HepG2 (cell line): ENCODE measurements at regions not wholly inside any gene's neighbourhood (a gene's known extent, or its start where the extent isn't known, plus 50 kb on each side); places are given as distances from the start of the nearest gene placed in this dataset.

Experiments used
- ATAC-seq: fragments of 200-7000 bp; cut with Tn5 transposase; 3 replicates; pipeline ENCODE4 v1.9.1; 2020; ENCODE audit warnings: mild to moderate bottlenecking, moderate library complexity
- BruUV-seq: library from RNA; stranded (reverse); fragments of 400-500 nt; replicated peaks from 2 replicates; lab custom pipeline; 2021; lab: Mats Ljungman, UMichigan
- CTCF ChIA-PET: fragments of 300-600 bp; formaldehyde crosslinking; extraction: SDS; loops from one replicate; lab custom pipeline; 2021; ENCODE audit warnings: low total read pairs, inconsistent platforms, low intra/inter-chr PET ratio; lab: Yijun Ruan, JAX
- POLR2A ChIA-PET: fragments of 350-600 bp; sonication (Branson Sonifier 250); formaldehyde crosslinking; loops from one replicate; lab custom pipeline; 2020; ENCODE audit warnings: antibody characterized with exemption, inconsistent platforms; lab: Yijun Ruan, JAX
- DNase-seq: peaks from one replicate; pipeline ENCODE4 v3.0.0-alpha.2; 2015; ENCODE audit warnings: low spot score
- FAIRE-seq: peaks from 3 replicates; lab custom pipeline; 2011; peaks lifted over from hg19 to GRCh38; lab: Jason Lieb, UNC
- H2AFZ ChIP-seq: one replicate; pipeline ENCODE4 v1.6.1; 2011; ENCODE audit warnings: low read length, inconsistent platforms
- H3K27ac ChIP-seq: fragments of 300-600 bp; 3 replicates; pipeline ENCODE4 v1.8.0; 2011; ENCODE audit warnings: mixed run types, mild to moderate bottlenecking, mixed read lengths, low read length, inconsistent platforms; ENCODE audit not compliant: insufficient read depth; ENCODE audit errors: extremely low read length
- H3K27me3 ChIP-seq, 2 experiments: fragments of 200-600 bp in 1 of 2; 2 replicates in 1 of 2; 3 replicates in 1 of 2; pipeline versions ENCODE4 v1.6.0 to v1.8.0; 2011; ENCODE audit warnings: low read length in 2 of 2, mild to moderate bottlenecking in 2 of 2, moderate library complexity in 2 of 2, inconsistent platforms in 1 of 2; ENCODE audit not compliant: insufficient read depth in 2 of 2, control insufficient read depth in 1 of 2
- H3K36me3 ChIP-seq, 2 experiments: fragments of 200-600 bp in 1 of 2; replicated peaks in 1 of 2; 2 replicates in 1 of 2; 3 replicates in 1 of 2; pipeline versions ENCODE4 v1.5.1 to v1.8.0; 2011; ENCODE audit warnings: low read length in 2 of 2, inconsistent platforms in 1 of 2; ENCODE audit not compliant: insufficient read depth in 2 of 2, control insufficient read depth in 1 of 2
- H3K4me1 ChIP-seq: 2 replicates; pipeline ENCODE4 v1.5.1; 2012; ENCODE audit warnings: low read length, inconsistent platforms; ENCODE audit not compliant: insufficient read depth
- H3K4me2 ChIP-seq: 2 replicates; pipeline ENCODE4 v1.6.0; 2011; ENCODE audit warnings: low read depth, low read length, inconsistent platforms
- H3K4me3 ChIP-seq, 3 experiments: fragments of 200-600 bp in 1 of 3; sonication (generic), shearing (Covaris generic) in 1 of 3; replicated peaks in 1 of 3; 2 replicates each; pipeline ENCODE4 v1.5.1; 2011 to 2016; ENCODE audit warnings: low read length in 3 of 3, inconsistent platforms in 2 of 3, low read depth in 2 of 3, mild to moderate bottlenecking in 2 of 3, control low read depth in 1 of 3, mixed read lengths in 1 of 3; ENCODE audit not compliant: insufficient read depth in 1 of 3
- H3K79me2 ChIP-seq: one replicate; pipeline ENCODE4 v1.6.1; 2011; ENCODE audit warnings: low read length, inconsistent platforms; ENCODE audit not compliant: insufficient read depth
- H3K9ac ChIP-seq: 2 replicates; pipeline ENCODE4 v1.6.0; 2011; ENCODE audit warnings: mild to moderate bottlenecking, low read depth, low read length, inconsistent platforms; ENCODE audit not compliant: insufficient read depth
- H3K9me3 ChIP-seq: 2 replicates; pipeline ENCODE4 v1.5.1; 2012; ENCODE audit warnings: mild to moderate bottlenecking, low read length
- H4K20me1 ChIP-seq: 2 replicates; pipeline ENCODE4 v1.6.0; 2011; ENCODE audit warnings: inconsistent platforms, mild to moderate bottlenecking, low read length, moderate library complexity; ENCODE audit not compliant: insufficient read depth
- CEBPB ChIP-seq: IDR thresholded peaks from 2 replicates; pipeline ENCODE4 v1.6.1; 2011; ENCODE audit warnings: low read depth, low read length, improper control_type of control experiment, borderline replicate concordance
- HNRNPLL ChIP-seq: fragments of 200-400 bp; formaldehyde crosslinking; IDR thresholded peaks from 2 replicates; pipeline ENCODE4 v1.6.1; 2017; ENCODE audit warnings: mild to moderate bottlenecking, low read depth, low read length; ENCODE audit not compliant: poor library complexity, severe bottlenecking
- NAIF1 ChIP-seq: sonication (generic); formaldehyde crosslinking; IDR thresholded peaks from 2 replicates; pipeline ENCODE4 v1.5.0; 2020; ENCODE audit warnings: mild to moderate bottlenecking, missing genetic modification reagents, borderline replicate concordance
- SP5 ChIP-seq: IDR thresholded peaks from 2 replicates; pipeline ENCODE4 v1.6.1; 2016; ENCODE audit warnings: low read depth, borderline replicate concordance
- TCF7 ChIP-seq: sonication (generic); IDR thresholded peaks from 2 replicates; pipeline ENCODE4 v1.6.1; 2016; ENCODE audit warnings: antibody characterized with exemption, low read depth
- ZBTB34 ChIP-seq: sonication (generic); formaldehyde crosslinking; IDR thresholded peaks from 2 replicates; pipeline ENCODE4 v1.8.0; 2022; ENCODE audit warnings: mild to moderate bottlenecking, missing genetic modification reagents
- ZNF724P ChIP-seq: sonication (generic); formaldehyde crosslinking; IDR thresholded peaks from 2 replicates; pipeline ENCODE4 v1.8.0; 2022; ENCODE audit warnings: missing genetic modification reagents, borderline replicate concordance
- WGBS: methylation state at CpG from one replicate; pipeline ENCODE4 v1.1.6; 2017; ENCODE audit warnings: low lambda C conversion rate; 5-methylcytosine and 5-hydroxymethylcytosine counted together
- in situ Hi-C: cut with HindIII; loops from 2 replicates; pipeline ENCODE4 v1.10.0; 2017; ENCODE audit warnings: low pct_unique_long_range_greater_than_20kb; ENCODE audit not compliant: extremely low pct_ligation_motif_present
- intact Hi-C: fragments of 100-400 bp; cut with micrococcal nuclease; formaldehyde crosslinking; loops from one replicate; pipeline ENCODE4 v1.10.0; 2022; ENCODE audit not compliant: unreplicated experiment
- TF ChIP-seq, protein P1 (sequence below): IDR thresholded peaks from 2 replicates; pipeline ENCODE4 v1.6.1; 2016; ENCODE audit warnings: low read depth, missing genetic modification reagents, missing compliant biosample characterization
- TF ChIP-seq, protein P2 (sequence below): sonication (generic); formaldehyde crosslinking; IDR thresholded peaks from 2 replicates; pipeline ENCODE4 v1.4.0; 2020; ENCODE audit warnings: missing genetic modification reagents, low read depth, mild to moderate bottlenecking, borderline replicate concordance

DNA sequence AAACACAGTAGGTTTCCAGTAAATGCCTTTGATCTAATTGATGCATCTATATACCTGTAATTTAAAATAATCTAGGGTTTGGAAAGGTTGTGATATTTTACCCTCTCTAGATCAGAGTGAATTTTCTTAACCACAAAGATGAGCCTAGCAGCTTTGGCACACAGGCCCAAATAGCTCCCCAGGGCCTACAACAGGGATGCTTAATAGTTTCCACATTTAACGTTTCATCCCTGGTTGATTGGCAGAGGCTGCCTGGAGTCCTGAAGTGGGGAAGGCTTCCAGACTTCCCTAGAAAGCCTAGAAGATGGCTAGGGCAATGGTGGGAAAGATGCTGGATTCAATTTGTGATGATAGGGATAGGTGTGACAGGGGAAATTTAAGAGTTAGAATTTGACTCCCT, 206.6 kb downstream of the NSG2 start:
- Histone ChIP-seq H3K4me2 (no peak overlapping the region), H3K4me3 (no peak overlapping the region), H3K9ac (no peak overlapping the region)
- 0% methylated on average over 1 of the region's 1 CpG for WGBS
- TF ChIP-seq HNRNPLL (no peak), TCF7 (no peak)
- TF ChIP-seq, all 625 proteins: peak for 0
- DNase-seq (no peak), ATAC-seq (no peak), FAIRE-seq (no peak)
- in situ Hi-C loops (no loop called here), intact Hi-C loops (no loop called here)
- ChIA-PET CTCF (no interaction called here), POLR2A (no interaction called here)
- no peaks in the 10 kb centered on the region for H3K36me3 ChIP-seq
- H3K79me2 ChIP-seq: no peaks in the 10 kb centered on the region
- H4K20me1 ChIP-seq: no peaks in the 10 kb centered on the region
- H3K27me3 ChIP-seq: peaks cover 2% of the 10 kb centered on the region in 2 experiments; a peak in 3 of 5 replicates
- H3K9me3 ChIP-seq: 0 out of 2 replicates have a peak, but pooled peaks cover 3% of the 10 kb centered on the region
- H3K27ac ChIP-seq: no peak overlapping the region
- H2AFZ ChIP-seq: no peak overlapping the region
- no peaks in the 10 kb centered on the region for H3K4me1 ChIP-seq
- BruUV-seq: no TSS peak

DNA sequence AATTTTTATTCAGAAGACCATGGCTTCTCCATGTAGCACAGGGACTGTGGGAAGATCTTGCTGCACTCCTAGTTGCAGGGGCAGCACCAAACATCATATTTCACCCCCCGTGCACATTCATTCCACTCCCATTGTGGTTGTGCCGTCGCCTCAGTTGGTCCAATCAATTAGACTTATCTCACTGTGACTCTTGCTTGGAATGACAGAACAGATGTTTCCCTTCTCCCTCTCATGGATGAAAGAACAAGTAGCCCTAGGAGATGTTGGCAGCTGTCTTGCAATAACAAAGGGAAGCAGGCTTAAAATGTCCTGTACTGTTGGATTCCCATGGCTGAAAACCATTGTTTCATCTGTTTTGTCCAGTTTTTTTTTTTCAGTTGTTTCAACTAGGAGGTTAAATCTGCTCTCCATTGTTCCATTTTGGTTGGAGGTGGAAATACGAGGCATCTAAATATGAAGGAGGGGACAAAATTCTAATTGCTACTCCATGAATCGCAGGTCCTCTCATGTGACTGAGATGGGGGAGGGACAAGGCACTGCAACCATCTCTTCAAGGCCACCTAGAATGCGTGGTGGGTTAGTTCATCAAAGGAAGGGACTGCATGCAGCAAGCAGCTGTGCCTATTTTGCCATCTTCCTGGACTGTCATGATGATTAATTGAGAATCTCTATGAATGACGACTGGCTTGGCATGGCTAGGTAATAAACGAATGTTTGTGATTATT, 214.4 kb downstream of the NSG2 start:
- Histone ChIP-seq H3K9ac (no peak overlapping the region), H3K4me2 (no peak overlapping the region), H2AFZ (no peak overlapping the region), H3K27me3 (no peaks in the 10 kb centered on the region), H3K27ac (no peak overlapping the region), H3K36me3 (no peaks in the 10 kb centered on the region), H3K79me2 (no peaks in the 10 kb centered on the region), H3K4me1 (no peaks in the 10 kb centered on the region), H3K9me3 (0 out of 2 replicates have a peak, but pooled peaks cover 3% of the 10 kb centered on the region), H3K4me3 (no peak overlapping the region), H4K20me1 (no peaks in the 10 kb centered on the region)
- FAIRE-seq (no peak), ATAC-seq (no peak), DNase-seq (no peak)
- no TSS peak for BruUV-seq
- POLR2A ChIA-PET: no interaction called here
- intact Hi-C loops: no loop called here
- 2% methylated on average over 8 of the region's 8 CpGs for WGBS
- in situ Hi-C loops: no loop called here
- CTCF ChIA-PET: no interaction called here
- TF ChIP-seq ZBTB34 (no peak), NAIF1 (CRISPR knock-in tag) (no peak), CEBPB (no peak), SP5 (CRISPR knock-in tag) (no peak), ZNF724P (CRISPR knock-in tag) (no peak)
- TF ChIP-seq, protein P1, sequence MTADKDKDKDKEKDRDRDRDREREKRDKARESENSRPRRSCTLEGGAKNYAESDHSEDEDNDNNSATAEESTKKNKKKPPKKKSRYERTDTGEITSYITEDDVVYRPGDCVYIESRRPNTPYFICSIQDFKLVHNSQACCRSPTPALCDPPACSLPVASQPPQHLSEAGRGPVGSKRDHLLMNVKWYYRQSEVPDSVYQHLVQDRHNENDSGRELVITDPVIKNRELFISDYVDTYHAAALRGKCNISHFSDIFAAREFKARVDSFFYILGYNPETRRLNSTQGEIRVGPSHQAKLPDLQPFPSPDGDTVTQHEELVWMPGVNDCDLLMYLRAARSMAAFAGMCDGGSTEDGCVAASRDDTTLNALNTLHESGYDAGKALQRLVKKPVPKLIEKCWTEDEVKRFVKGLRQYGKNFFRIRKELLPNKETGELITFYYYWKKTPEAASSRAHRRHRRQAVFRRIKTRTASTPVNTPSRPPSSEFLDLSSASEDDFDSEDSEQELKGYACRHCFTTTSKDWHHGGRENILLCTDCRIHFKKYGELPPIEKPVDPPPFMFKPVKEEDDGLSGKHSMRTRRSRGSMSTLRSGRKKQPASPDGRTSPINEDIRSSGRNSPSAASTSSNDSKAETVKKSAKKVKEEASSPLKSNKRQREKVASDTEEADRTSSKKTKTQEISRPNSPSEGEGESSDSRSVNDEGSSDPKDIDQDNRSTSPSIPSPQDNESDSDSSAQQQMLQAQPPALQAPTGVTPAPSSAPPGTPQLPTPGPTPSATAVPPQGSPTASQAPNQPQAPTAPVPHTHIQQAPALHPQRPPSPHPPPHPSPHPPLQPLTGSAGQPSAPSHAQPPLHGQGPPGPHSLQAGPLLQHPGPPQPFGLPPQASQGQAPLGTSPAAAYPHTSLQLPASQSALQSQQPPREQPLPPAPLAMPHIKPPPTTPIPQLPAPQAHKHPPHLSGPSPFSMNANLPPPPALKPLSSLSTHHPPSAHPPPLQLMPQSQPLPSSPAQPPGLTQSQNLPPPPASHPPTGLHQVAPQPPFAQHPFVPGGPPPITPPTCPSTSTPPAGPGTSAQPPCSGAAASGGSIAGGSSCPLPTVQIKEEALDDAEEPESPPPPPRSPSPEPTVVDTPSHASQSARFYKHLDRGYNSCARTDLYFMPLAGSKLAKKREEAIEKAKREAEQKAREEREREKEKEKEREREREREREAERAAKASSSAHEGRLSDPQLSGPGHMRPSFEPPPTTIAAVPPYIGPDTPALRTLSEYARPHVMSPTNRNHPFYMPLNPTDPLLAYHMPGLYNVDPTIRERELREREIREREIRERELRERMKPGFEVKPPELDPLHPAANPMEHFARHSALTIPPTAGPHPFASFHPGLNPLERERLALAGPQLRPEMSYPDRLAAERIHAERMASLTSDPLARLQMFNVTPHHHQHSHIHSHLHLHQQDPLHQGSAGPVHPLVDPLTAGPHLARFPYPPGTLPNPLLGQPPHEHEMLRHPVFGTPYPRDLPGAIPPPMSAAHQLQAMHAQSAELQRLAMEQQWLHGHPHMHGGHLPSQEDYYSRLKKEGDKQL (CRISPR knock-in tag): no peak
- TF ChIP-seq, protein P2, sequence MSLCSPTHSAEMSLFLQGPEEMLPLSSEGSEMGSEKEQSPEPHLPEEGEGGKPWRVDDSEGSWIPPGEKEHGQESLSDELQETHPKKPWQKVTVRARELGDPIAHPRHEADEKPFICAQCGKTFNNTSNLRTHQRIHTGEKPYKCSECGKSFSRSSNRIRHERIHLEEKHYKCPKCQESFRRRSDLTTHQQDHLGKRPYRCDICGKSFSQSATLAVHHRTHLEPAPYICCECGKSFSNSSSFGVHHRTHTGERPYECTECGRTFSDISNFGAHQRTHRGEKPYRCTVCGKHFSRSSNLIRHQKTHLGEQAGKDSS (CRISPR knock-in tag): no peak
